Fibroblast of lung (primary cell): ENCODE measurements at regions not wholly inside any gene's neighbourhood (a gene's known extent, or its start where the extent isn't known, plus 50 kb on each side); places are given as distances from the start of the nearest gene placed in this dataset.

Source experiments
- DNase-seq, 2 donors: peaks; one replicate each; pipeline versions ENCODE4 v3.0.0 to v3.0.0-alpha.2; 2010; ENCODE audit warnings: low read depth in 2 of 2
- H2AFZ ChIP-seq: 2 replicates; pipeline ENCODE4 v1.5.1; 2012; ENCODE audit warnings: low read length, control low read depth, inconsistent platforms
- H3K27ac ChIP-seq: 2 replicates; pipeline ENCODE4 v1.5.1; 2011; ENCODE audit warnings: low read length, control low read depth; ENCODE audit not compliant: insufficient read depth
- H3K27me3 ChIP-seq: 2 replicates; pipeline ENCODE4 v1.5.1; 2011; ENCODE audit warnings: mild to moderate bottlenecking, low read length; ENCODE audit not compliant: control insufficient read depth, insufficient read depth
- H3K36me3 ChIP-seq: 2 replicates; pipeline ENCODE4 v1.5.1; 2011; ENCODE audit warnings: low read length; ENCODE audit not compliant: control insufficient read depth, insufficient read depth
- H3K4me1 ChIP-seq: 2 replicates; pipeline ENCODE4 v1.5.1; 2011; ENCODE audit warnings: low read length; ENCODE audit not compliant: control insufficient read depth, insufficient read depth; ENCODE audit errors: extremely low read depth
- H3K4me2 ChIP-seq: 2 replicates; pipeline ENCODE4 v1.5.1; 2011; ENCODE audit warnings: low read length, control low read depth; ENCODE audit not compliant: insufficient read depth; ENCODE audit errors: extremely low read depth
- H3K4me3 ChIP-seq, 4 experiments: fragments of 200-600 bp in 1 of 4; sonication (generic) in 1 of 4; replicated peaks in 1 of 4; 2 replicates each; pipeline ENCODE4 v1.5.1; 2011 to 2016; ENCODE audit warnings: low read length in 4 of 4, low read depth in 3 of 4, mild to moderate bottlenecking in 3 of 4, control low read depth in 2 of 4, inconsistent platforms in 1 of 4, mixed read lengths in 1 of 4; ENCODE audit not compliant: insufficient read depth in 1 of 4; ENCODE audit errors: control extremely low read depth in 1 of 4
- H3K79me2 ChIP-seq: 2 replicates; pipeline ENCODE4 v1.5.1; 2012; ENCODE audit warnings: mild to moderate bottlenecking, low read length, inconsistent platforms; ENCODE audit not compliant: control insufficient read depth, insufficient read depth
- H3K9ac ChIP-seq: 2 replicates; pipeline ENCODE4 v1.5.1; 2011; ENCODE audit warnings: mild to moderate bottlenecking, low read length, control low read depth; ENCODE audit not compliant: insufficient read depth
- H3K9me3 ChIP-seq: 2 replicates; pipeline ENCODE4 v1.5.1; 2012; ENCODE audit warnings: low read depth, low read length; ENCODE audit not compliant: control insufficient read depth, insufficient read depth
- H4K20me1 ChIP-seq: 2 replicates; pipeline ENCODE4 v1.5.1; 2011; ENCODE audit warnings: low read length; ENCODE audit not compliant: control insufficient read depth, insufficient read depth; ENCODE audit errors: extremely low read depth
- EZH2 ChIP-seq: IDR thresholded peaks from 2 replicates; pipeline ENCODE4 v1.5.1; 2012; ENCODE audit warnings: low read length, control low read depth, mild to moderate bottlenecking; ENCODE audit errors: missing control alignments
- TF ChIP-seq, protein P1 (sequence below), 2 donors: IDR thresholded peaks in 1 of 2; conservative IDR thresholded peaks in 1 of 2; 1 replicate in 1 of 2; 2 replicates in 1 of 2; pipeline ENCODE4 v1.5.1; 2011 to 2012; ENCODE audit warnings: low read length in 2 of 2, control low read depth in 1 of 2, inconsistent platforms in 1 of 2, low read depth in 1 of 2, mild to moderate bottlenecking in 1 of 2

- no peak for TF ChIP-seq EZH2
- TF ChIP-seq, protein P1, sequence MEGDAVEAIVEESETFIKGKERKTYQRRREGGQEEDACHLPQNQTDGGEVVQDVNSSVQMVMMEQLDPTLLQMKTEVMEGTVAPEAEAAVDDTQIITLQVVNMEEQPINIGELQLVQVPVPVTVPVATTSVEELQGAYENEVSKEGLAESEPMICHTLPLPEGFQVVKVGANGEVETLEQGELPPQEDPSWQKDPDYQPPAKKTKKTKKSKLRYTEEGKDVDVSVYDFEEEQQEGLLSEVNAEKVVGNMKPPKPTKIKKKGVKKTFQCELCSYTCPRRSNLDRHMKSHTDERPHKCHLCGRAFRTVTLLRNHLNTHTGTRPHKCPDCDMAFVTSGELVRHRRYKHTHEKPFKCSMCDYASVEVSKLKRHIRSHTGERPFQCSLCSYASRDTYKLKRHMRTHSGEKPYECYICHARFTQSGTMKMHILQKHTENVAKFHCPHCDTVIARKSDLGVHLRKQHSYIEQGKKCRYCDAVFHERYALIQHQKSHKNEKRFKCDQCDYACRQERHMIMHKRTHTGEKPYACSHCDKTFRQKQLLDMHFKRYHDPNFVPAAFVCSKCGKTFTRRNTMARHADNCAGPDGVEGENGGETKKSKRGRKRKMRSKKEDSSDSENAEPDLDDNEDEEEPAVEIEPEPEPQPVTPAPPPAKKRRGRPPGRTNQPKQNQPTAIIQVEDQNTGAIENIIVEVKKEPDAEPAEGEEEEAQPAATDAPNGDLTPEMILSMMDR (conservative IDR thresholded peaks at IDR 0.05 in 1 of 2, IDR thresholded peaks at IDR 0.05 in 1 of 2; ENCODE audit: low read depth in 1 of 2, low read length in 2 of 2) = no peak
- Histone ChIP-seq H3K9ac (no peak overlapping the region), H2AFZ (no peak overlapping the region), H3K9me3 (no peaks in the 10 kb centered on the region), H3K36me3 (no peaks in the 10 kb centered on the region), H3K27ac (no peak overlapping the region), H4K20me1 (no peaks in the 10 kb centered on the region), H3K4me1 (no peaks in the 10 kb centered on the region), H3K4me2 (no peak overlapping the region), H3K4me3 (no peak overlapping the region), H3K27me3 (no peaks in the 10 kb centered on the region), H3K79me2 (no peaks in the 10 kb centered on the region)
- DNase-seq = peak; percentile 9 to 62
These were observed 151.7 kb upstream of the TAS2R1 start for GRCh38 chr5:9781890-9782289.

DNA sequence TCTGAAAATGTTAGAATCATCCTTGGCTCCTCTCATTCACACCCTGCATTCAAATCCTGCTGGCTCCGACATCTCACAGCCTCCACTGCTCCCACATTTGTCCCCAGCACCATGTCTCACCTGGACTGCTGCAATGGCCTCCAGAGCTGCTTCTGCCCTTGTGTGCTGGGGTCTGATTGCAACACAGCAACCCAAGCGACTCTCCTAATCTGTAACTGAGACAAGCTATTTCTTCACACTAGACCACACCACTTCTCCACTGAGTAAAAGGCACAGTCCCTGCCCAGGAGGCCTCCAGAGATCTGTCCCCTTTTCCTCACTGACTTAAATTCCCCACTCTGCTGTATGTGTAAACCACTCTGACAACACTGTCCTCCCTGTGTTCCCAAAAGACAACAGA, 151.1 kb upstream of the TAS2R1 start:
- Histone ChIP-seq H3K27me3 (no peaks in the 10 kb centered on the region), H3K9ac (no peak overlapping the region), H3K4me2 (no peak overlapping the region), H3K36me3 (no peaks in the 10 kb centered on the region), H3K27ac (no peak overlapping the region), H3K79me2 (no peaks in the 10 kb centered on the region), H2AFZ (no peak overlapping the region), H3K4me3 (no peak overlapping the region), H3K9me3 (no peaks in the 10 kb centered on the region), H3K4me1 (no peaks in the 10 kb centered on the region), H4K20me1 (no peaks in the 10 kb centered on the region)
- TF ChIP-seq EZH2 = no peak
- TF ChIP-seq, protein P1 (conservative IDR thresholded peaks at IDR 0.05 in 1 of 2, IDR thresholded peaks at IDR 0.05 in 1 of 2; ENCODE audit: low read depth in 1 of 2, low read length in 2 of 2) = no peak
- no peak for DNase-seq

DNA sequence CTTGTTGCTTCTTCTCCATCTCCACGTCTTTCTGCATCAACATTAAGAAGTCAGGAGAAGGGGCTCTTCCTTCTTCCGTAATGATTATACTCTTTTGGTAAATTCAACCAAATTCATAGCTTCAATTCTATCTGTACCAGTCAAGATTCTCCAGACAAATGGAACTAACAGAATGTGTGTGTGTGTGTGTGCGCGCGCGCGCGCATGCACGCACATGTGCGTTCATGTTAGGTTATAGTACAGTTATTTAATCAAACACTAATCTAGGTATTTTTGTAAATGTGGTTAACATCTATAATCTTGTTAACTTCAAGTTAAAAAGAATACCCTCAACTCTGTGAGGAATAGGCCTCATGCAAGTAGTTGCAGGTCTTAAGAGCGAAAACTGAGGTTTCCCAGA, 150.3 kb upstream of the TAS2R1 start:
- no peaks in the 10 kb centered on the region for H3K4me1 ChIP-seq
- H3K4me2 ChIP-seq = no peak overlapping the region
- no peaks in the 10 kb centered on the region for H3K27me3 ChIP-seq
- H3K36me3 ChIP-seq = no peaks in the 10 kb centered on the region
- H4K20me1 ChIP-seq = no peaks in the 10 kb centered on the region
- H3K79me2 ChIP-seq = no peaks in the 10 kb centered on the region
- TF ChIP-seq, protein P1 (conservative IDR thresholded peaks at IDR 0.05 in 1 of 2, IDR thresholded peaks at IDR 0.05 in 1 of 2; ENCODE audit: low read depth in 1 of 2, low read length in 2 of 2) = no peak
- TF ChIP-seq EZH2 = no peak
- no peaks in the 10 kb centered on the region for H3K9me3 ChIP-seq
- H3K4me3 ChIP-seq = no peak overlapping the region
- no peak overlapping the region for H2AFZ ChIP-seq
- no peak overlapping the region for H3K27ac ChIP-seq
- DNase-seq = no peak
- H3K9ac ChIP-seq = no peak overlapping the region
